ENCODE measurements at regions not wholly inside any gene's neighbourhood (a gene's known extent, or its start where the extent isn't known, plus 50 kb on each side); places are given as distances from the start of the nearest gene placed in this dataset.

DNA sequence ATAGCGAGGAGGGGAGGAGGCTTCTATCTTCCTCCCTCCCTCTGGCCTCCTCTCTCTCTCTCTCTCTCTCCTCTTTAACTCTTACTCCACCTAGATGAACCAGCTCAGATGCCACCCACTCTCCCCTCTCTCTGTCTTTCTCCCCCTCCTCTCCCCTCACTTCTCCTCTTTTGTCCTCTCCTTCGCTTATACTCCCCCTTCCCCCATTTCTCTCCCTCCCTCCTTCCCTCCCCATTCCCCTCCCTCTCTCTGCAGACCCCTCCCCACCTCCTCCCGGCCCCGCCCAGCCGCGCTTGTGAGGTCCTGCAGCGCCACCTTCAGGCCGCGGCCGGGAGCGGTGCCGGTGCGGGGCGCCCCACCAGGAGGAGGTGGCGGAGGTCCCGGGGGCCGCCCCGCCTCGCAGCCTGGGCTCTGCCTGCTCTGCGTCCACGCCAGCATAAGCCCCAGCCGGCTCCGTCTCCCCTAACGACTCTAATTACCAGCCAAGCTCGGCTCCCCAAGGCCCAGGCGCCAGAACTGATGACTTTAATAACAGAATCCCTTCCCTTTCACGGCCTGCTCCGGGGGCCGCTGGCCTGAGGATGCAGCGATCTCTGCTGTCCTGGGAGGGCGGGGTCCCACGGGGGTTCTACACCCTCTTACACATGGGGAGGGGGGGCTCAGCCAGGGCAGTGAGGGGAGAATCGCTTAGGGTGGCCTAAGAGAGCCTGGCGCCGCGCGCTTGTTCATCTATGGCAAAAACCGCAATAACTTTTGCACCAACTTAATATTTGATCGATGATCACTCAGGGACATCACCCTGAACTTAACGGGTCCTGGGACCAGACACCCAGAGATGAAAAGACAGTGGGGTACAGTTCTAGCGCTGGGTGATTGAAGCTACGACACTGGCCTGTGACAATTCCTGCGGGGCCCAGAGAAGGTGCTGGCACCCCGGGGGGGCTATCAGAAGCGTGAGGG, 637.3 kb downstream of the MATN1 start:
- Histone ChIP-seq H3K27ac (ENCODE audit: low read depth, low read length) (no peak overlapping the region), H3K9ac (ENCODE audit: extremely low read depth, low read length, poor library complexity, severe bottlenecking) (no peak overlapping the region), H3K9me3 (ENCODE audit: control insufficient read depth, low read length) (no peaks in the 10 kb centered on the region), H3K27me3 (ENCODE audit: control insufficient read depth, insufficient read depth, low read length, poor library complexity, severe bottlenecking) (no peaks in the 10 kb centered on the region), H3K4me3 (ENCODE audit: low read length) (no peak overlapping the region), H3K36me3 (ENCODE audit: control insufficient read depth, insufficient read depth, low read length) (no peaks in the 10 kb centered on the region), H3K4me1 (ENCODE audit: control insufficient read depth, insufficient read depth, low read length) (no peaks in the 10 kb centered on the region)
- peak overlapping the region; percentile 32 for H3K4me3 Mint-ChIP-seq
- TF ChIP-seq, protein P1, sequence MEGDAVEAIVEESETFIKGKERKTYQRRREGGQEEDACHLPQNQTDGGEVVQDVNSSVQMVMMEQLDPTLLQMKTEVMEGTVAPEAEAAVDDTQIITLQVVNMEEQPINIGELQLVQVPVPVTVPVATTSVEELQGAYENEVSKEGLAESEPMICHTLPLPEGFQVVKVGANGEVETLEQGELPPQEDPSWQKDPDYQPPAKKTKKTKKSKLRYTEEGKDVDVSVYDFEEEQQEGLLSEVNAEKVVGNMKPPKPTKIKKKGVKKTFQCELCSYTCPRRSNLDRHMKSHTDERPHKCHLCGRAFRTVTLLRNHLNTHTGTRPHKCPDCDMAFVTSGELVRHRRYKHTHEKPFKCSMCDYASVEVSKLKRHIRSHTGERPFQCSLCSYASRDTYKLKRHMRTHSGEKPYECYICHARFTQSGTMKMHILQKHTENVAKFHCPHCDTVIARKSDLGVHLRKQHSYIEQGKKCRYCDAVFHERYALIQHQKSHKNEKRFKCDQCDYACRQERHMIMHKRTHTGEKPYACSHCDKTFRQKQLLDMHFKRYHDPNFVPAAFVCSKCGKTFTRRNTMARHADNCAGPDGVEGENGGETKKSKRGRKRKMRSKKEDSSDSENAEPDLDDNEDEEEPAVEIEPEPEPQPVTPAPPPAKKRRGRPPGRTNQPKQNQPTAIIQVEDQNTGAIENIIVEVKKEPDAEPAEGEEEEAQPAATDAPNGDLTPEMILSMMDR (conservative IDR thresholded peaks at IDR 0.05), result peak; percentile 90
- 37% methylated on average over 10 to 45 of the region's 45 CpGs for WGBS, 2 experiments (ENCODE audit: insufficient coverage in 1 of 2, insufficient read length in 1 of 2)
- peaks cover 9% of the 10 kb centered on the region for H3K4me1 Mint-ChIP-seq
- peaks cover 4% of the 10 kb centered on the region for H3K9me3 Mint-ChIP-seq
- no peaks in the 10 kb centered on the region for H3K27me3 Mint-ChIP-seq (ENCODE audit: insufficient read depth)
- peak; percentile 97 for DNase-seq
- H3K27ac Mint-ChIP-seq, result no peak overlapping the region
- no peaks in the 10 kb centered on the region for H3K36me3 Mint-ChIP-seq (ENCODE audit: low read depth)

- Mint-ChIP-seq H3K9me3 (no peaks in the 10 kb centered on the region), H3K36me3 (ENCODE audit: low read depth) (no peaks in the 10 kb centered on the region), H3K4me3 (no peak overlapping the region), H3K27me3 (ENCODE audit: insufficient read depth) (no peaks in the 10 kb centered on the region), H3K4me1 (peaks cover 9% of the 10 kb centered on the region), H3K27ac (no peak overlapping the region)
- H3K4me1 ChIP-seq (ENCODE audit: control insufficient read depth, insufficient read depth, low read length), result no peaks in the 10 kb centered on the region
- H3K9ac ChIP-seq (ENCODE audit: extremely low read depth, low read length, poor library complexity, severe bottlenecking), result no peak overlapping the region
- H3K9me3 ChIP-seq (ENCODE audit: control insufficient read depth, low read length), result no peaks in the 10 kb centered on the region
- no peak overlapping the region for H3K27ac ChIP-seq (ENCODE audit: low read depth, low read length)
- H3K4me3 ChIP-seq (ENCODE audit: low read length), result no peak overlapping the region
- no peaks in the 10 kb centered on the region for H3K27me3 ChIP-seq (ENCODE audit: control insufficient read depth, insufficient read depth, low read length, poor library complexity, severe bottlenecking)
- no peaks in the 10 kb centered on the region for H3K36me3 ChIP-seq (ENCODE audit: control insufficient read depth, insufficient read depth, low read length)
- 93 to 96% methylated on average over 5 to 12 of the region's 12 CpGs for WGBS, 2 experiments (ENCODE audit: insufficient coverage in 1 of 2, insufficient read length in 1 of 2)
- TF ChIP-seq, protein P1 (conservative IDR thresholded peaks at IDR 0.05), result no peak
- DNase-seq, result no peak
Measured at GRCh38 chr1:30084909-30085571, 638.3 kb downstream of the MATN1 start.

DNA sequence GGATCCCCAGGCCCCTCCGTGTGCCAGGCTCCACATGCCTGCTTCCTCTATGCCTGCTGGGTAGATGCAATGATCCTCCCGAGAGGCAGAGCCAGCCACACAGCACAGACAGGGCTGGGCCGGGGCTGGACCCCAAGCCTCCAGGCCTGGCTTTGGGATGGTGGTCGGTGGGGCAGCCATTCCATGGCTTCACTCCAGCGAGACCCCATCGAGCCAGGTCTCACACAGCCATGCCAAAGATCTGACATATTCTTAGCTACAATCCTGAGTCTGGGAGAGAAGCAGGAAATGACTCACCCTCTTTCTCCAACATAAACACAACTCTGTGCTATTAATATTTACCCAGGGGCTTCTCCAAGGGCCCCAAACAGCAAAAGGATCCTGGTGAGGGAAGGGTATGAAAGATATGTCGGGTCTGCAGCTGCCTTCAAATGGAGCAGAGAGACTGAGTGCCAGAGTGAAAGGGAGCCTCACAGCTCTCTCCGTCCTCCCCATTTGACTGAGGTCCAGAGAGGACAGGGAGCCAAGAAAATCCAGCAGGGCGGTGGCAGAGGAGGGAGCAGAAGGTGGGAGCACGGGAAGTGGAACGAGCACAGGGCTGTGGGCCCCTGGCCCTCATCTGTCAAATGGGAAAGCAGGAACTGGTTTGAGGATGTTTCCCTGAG, 639.5 kb downstream of the MATN1 start:
- Mint-ChIP-seq H3K36me3 (ENCODE audit: low read depth) (no peaks in the 10 kb centered on the region), H3K27me3 (ENCODE audit: insufficient read depth) (no peaks in the 10 kb centered on the region), H3K4me3 (no peak overlapping the region), H3K27ac (no peak overlapping the region), H3K9me3 (no peaks in the 10 kb centered on the region), H3K4me1 (peaks cover 9% of the 10 kb centered on the region)
- 89% methylated on average over 8 to 11 of the region's 11 CpGs for WGBS, 2 experiments (ENCODE audit: insufficient coverage in 1 of 2, insufficient read length in 1 of 2)
- Histone ChIP-seq H3K27me3 (ENCODE audit: control insufficient read depth, insufficient read depth, low read length, poor library complexity, severe bottlenecking) (no peaks in the 10 kb centered on the region), H3K9me3 (ENCODE audit: control insufficient read depth, low read length) (no peaks in the 10 kb centered on the region), H3K4me3 (ENCODE audit: low read length) (no peak overlapping the region), H3K9ac (ENCODE audit: extremely low read depth, low read length, poor library complexity, severe bottlenecking) (no peak overlapping the region), H3K4me1 (ENCODE audit: control insufficient read depth, insufficient read depth, low read length) (no peaks in the 10 kb centered on the region), H3K27ac (ENCODE audit: low read depth, low read length) (no peak overlapping the region), H3K36me3 (ENCODE audit: control insufficient read depth, insufficient read depth, low read length) (no peaks in the 10 kb centered on the region)
- DNase-seq, result no peak
- TF ChIP-seq, protein P1 (conservative IDR thresholded peaks at IDR 0.05), result no peak

Data from endodermal cell (in vitro differentiated cells).